ENCODE measurements at regions not wholly inside any gene's neighbourhood (a gene's known extent, or its start where the extent isn't known, plus 50 kb on each side); places are given as distances from the start of the nearest gene placed in this dataset.
"Not testable (repeated sequence)": the region's sequence is repeated elsewhere in the genome, so short reads cannot be mapped to it uniquely, and the experiment has no call there.

DNA sequence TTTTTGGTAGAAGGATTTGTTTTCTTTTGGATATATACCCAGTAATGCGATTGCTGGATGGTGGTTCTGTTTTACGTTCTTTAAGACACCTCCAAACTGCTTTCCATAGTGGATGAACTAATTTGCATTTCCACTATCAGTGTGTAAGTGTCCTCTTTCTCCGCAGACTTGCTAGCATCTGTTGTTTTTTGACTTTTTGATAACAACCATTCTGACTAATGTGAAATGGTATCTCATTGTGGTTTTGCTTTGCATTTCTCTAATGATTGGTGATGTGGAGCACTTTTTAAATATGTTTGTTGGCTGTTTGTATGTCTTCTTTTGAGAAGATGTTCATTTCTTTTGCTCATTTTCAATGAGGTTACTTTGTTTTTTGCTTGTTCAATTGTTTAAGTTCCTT lies 260.9 kb upstream of the CWC22 start:
- DNase-seq (ENCODE audit: low spot score in 2 of 2) (no peak), ATAC-seq (no peak)

DNA sequence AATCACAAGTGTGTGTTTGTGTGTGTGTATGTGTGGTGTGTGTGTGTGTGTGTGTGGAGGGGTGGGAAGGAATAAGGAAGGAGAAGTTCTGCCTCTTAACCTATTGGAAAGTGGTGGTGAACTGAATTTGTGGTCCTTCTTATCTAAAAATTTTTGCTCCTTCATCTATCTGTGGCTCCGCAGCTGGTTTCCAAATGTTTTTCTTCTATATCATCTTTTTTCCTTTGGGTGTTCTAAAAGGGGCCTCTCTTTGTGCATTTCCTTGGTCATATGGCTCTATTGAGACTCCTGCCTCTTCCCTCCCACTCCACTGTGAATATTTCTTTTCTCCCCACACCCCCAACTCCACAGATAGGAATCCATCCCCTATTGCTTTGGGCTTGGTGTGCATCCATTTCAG lies 254.9 kb upstream of the CWC22 start:
- ATAC-seq (no peak), DNase-seq (ENCODE audit: low spot score in 2 of 2) (no peak)
- no peaks in the 10 kb centered on the region for H3K36me3 Mint-ChIP-seq
- H3K4me1 Mint-ChIP-seq = no peaks in the 10 kb centered on the region
- H3K4me3 Mint-ChIP-seq = no peak overlapping the region
- H3K9me3 Mint-ChIP-seq = no peaks in the 10 kb centered on the region
- H3K27ac Mint-ChIP-seq = no peak overlapping the region

More for the DNA sequence above, 260.9 kb upstream of the CWC22 start:
- Mint-ChIP-seq H3K4me3 (no peak overlapping the region), H3K4me1 (no peaks in the 10 kb centered on the region), H3K27ac (no peak overlapping the region), H3K9me3 (peaks cover 7% of the 10 kb centered on the region), H3K36me3 (no peaks in the 10 kb centered on the region)

DNA sequence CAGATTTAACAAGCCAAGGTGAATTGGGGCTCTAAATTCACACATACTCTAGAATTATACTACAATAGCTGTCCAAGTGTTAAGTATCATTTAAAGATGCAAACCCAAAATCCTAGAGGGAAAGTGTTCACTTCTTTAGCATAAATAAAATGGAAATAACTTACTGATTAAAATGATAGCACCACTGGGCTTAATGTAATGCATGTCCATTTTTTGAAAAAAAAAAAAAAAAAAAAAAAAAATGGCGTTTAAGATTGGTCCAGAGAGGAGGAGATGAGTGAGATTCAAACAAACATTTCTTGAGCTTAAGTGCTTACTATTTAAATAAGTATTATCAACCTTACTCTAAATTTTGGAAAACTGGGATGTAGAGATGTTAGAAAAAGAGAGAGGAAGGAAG lies 251.5 kb upstream of the CWC22 start:
- H3K9me3 Mint-ChIP-seq = no peaks in the 10 kb centered on the region
- no peak for DNase-seq (ENCODE audit: low spot score in 2 of 2)
- H3K4me3 Mint-ChIP-seq = no peak overlapping the region
- H3K27ac Mint-ChIP-seq = no peak overlapping the region
- H3K4me1 Mint-ChIP-seq = no peaks in the 10 kb centered on the region
- no peak for ATAC-seq
- no peaks in the 10 kb centered on the region for H3K36me3 Mint-ChIP-seq

DNA sequence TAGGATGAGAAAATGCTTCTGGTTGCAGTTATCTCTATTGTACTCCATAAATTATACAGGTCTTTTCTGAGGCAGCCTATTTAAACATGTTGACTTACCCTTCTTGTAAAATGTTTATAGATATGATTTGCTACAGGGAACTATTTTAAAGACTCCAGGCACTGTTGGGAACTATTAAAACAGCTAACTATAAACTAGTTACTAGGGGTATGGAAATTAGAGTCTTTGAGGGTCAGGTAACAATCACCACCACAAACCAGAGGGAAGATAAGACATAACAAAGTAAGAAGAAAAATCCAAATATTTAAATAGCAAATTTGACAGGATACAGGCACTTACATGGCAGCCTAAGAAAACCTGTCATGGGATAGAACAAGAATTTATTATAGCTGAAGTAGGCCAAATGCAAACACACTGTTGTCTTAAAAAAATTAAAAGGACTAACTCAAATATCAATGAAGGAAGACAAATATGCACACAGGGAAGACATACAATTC lies 251.0 kb upstream of the CWC22 start:
- no peak overlapping the region for H3K4me3 Mint-ChIP-seq
- H3K4me1 Mint-ChIP-seq = no peaks in the 10 kb centered on the region
- DNase-seq (ENCODE audit: low spot score in 2 of 2) = no peak
- no peak overlapping the region for H3K27ac Mint-ChIP-seq
- ATAC-seq = no peak
- no peaks in the 10 kb centered on the region for H3K9me3 Mint-ChIP-seq
- H3K36me3 Mint-ChIP-seq = no peaks in the 10 kb centered on the region

DNA sequence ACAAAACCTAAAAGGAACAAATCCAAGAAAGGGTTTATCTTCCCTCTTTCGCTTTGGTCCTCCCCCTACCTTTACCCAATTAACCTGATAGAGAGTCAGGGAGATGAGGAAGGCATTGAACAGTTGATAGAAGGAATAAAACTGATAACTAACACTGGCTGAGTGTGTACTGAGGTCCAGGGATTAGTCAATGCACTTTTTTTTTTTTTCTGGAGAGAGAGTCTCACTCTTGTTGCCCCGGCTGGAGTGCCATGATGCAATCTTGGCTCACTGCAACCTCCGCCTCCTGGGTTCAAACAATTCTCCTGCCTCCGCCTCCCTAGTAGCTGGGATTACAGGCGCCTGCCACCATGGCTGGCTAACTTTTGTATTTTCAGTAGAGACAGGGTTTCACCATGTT lies 250.2 kb upstream of the CWC22 start:
- Mint-ChIP-seq H3K4me3 (no peak overlapping the region), H3K4me1 (no peaks in the 10 kb centered on the region), H3K36me3 (no peaks in the 10 kb centered on the region), H3K27ac (no peak overlapping the region), H3K9me3 (no peaks in the 10 kb centered on the region)
- DNase-seq (ENCODE audit: low spot score in 2 of 2) = no peak
- ATAC-seq = no peak

DNA sequence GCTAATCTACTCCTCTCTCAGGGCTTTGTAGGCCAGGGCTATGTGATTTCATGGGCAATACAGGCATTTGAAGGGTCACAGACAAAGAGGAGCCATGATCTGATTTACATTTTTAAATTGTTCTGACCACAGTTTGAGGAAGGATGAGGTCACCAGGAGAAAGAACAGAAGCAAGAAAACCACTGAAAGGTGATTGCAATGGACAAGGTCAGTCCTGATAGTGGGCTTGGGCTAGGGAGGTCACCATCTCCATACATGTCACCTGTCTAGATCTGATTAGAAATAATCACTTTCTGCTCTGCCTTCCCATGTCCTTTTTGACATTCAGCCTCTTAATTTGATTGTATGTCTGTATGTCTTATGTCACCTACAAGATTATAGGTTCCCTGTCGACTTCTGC lies 248.9 kb upstream of the CWC22 start:
- H3K36me3 Mint-ChIP-seq = no peaks in the 10 kb centered on the region
- no peaks in the 10 kb centered on the region for H3K4me1 Mint-ChIP-seq
- DNase-seq (ENCODE audit: low spot score in 2 of 2) = no peak
- peak; percentile 36 for ATAC-seq
- no peak overlapping the region for H3K27ac Mint-ChIP-seq
- no peak overlapping the region for H3K4me3 Mint-ChIP-seq
- no peaks in the 10 kb centered on the region for H3K9me3 Mint-ChIP-seq

DNA sequence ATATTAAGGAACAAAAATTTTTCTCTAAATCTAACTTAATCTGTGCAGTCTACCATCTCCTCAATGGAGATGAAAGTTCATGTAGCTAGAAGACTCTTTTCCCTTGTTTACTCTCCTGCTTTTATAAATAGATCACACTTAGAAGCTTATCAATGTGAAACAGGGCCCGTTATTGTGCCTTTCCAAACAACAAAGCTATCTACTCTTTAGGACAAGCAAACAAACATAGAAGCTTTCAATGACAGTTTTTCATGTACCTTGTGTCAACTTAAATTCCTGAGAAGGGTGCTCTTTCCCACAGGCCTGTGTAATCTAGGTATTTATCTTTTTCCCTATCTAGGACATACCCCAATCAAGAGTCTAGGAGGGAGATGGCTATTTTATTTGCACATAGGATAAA lies 247.8 kb upstream of the CWC22 start:
- Mint-ChIP-seq H3K9me3 (peaks cover 4% of the 10 kb centered on the region), H3K27ac (no peak overlapping the region), H3K4me1 (no peaks in the 10 kb centered on the region), H3K36me3 (no peaks in the 10 kb centered on the region), H3K4me3 (no peak overlapping the region)
- ATAC-seq (no peak), DNase-seq (ENCODE audit: low spot score in 2 of 2) (no peak)

GRCh38 chr2:180247658-180248057 lies 240.6 kb upstream of the CWC22 start:
- H3K9me3 Mint-ChIP-seq = peaks cover 4% of the 10 kb centered on the region
- no peaks in the 10 kb centered on the region for H3K36me3 Mint-ChIP-seq
- no peak for DNase-seq (ENCODE audit: low spot score in 2 of 2)

GRCh38 chr2:180246268-180246667 lies 239.2 kb upstream of the CWC22 start:
- Mint-ChIP-seq H3K4me1 (no peaks in the 10 kb centered on the region), H3K36me3 (no peaks in the 10 kb centered on the region), H3K9me3 (peaks cover 4% of the 10 kb centered on the region), H3K27ac (no peak overlapping the region), H3K4me3 (no peak overlapping the region)
- no peak for DNase-seq (ENCODE audit: low spot score in 2 of 2)
- ATAC-seq = no peak

More at GRCh38 chr2:180247658-180248057, 240.6 kb upstream of the CWC22 start:
- Mint-ChIP-seq H3K27ac (no peak overlapping the region), H3K4me3 (no peak overlapping the region), H3K4me1 (no peaks in the 10 kb centered on the region)
- no peak for ATAC-seq

GRCh38 chr2:180240774-180241173 lies 233.7 kb upstream of the CWC22 start:
- DNase-seq (ENCODE audit: low spot score in 2 of 2) (no peak), ATAC-seq (no peak)
- no peaks in the 10 kb centered on the region for H3K36me3 Mint-ChIP-seq
- H3K4me3 Mint-ChIP-seq = no peak overlapping the region
- no peaks in the 10 kb centered on the region for H3K9me3 Mint-ChIP-seq
- H3K4me1 Mint-ChIP-seq = no peaks in the 10 kb centered on the region
- no peak overlapping the region for H3K27ac Mint-ChIP-seq

DNA sequence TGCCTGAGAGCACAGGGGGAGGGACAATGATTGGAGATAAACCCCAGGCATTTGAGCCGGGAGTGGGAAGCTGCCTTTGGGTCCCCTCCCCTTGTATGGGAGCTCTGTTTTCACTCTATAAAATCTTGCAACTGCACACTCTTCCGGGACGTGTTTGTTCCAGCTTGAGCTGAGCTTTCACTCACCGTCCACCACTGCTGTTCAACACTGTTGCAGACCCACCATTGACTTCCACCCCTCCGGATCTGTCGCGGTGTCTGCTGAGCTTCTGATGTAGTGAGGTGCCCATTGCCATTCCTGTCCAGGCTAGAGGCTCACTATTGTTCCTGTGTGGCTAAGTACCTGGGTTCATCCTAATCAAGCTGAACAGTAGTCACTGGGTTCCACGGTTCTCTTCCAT lies 231.6 kb upstream of the CWC22 start:
- ATAC-seq (no peak), DNase-seq (ENCODE audit: low spot score in 2 of 2) (no peak)
- no peaks in the 10 kb centered on the region for H3K9me3 Mint-ChIP-seq
- no peak overlapping the region for H3K27ac Mint-ChIP-seq
- no peaks in the 10 kb centered on the region for H3K4me1 Mint-ChIP-seq
- H3K36me3 Mint-ChIP-seq = no peaks in the 10 kb centered on the region
- no peak overlapping the region for H3K4me3 Mint-ChIP-seq

DNA sequence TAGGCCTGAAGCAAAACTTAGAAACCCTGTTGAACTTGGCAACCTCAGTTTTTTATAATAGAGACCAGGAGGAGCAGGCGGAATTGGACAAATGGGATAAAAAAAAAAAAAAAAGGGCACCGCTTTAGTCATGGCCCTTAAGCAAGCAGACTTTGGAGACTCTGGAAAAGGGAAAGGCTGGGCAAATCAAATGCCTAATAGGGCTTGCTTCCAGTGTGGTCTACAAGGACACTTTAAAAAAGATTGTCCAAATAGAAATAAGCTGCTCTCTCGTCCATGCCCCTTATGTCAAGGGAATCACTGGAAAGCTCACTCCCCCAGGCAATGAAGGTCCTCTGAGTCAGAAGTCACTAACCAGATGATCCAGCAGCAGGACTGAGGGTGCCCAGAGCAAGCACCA lies 229.0 kb upstream of the CWC22 start:
- not testable (repeated sequence) for DNase-seq (ENCODE audit: low spot score in 2 of 2); ATAC-seq; H3K4me1 Mint-ChIP-seq; H3K27ac Mint-ChIP-seq; H3K36me3 Mint-ChIP-seq; H3K4me3 Mint-ChIP-seq; H3K9me3 Mint-ChIP-seq

- not testable (repeated sequence) for DNase-seq (ENCODE audit: low spot score in 2 of 2); H3K4me1 Mint-ChIP-seq; H3K36me3 Mint-ChIP-seq; H3K27ac Mint-ChIP-seq; ATAC-seq; H3K9me3 Mint-ChIP-seq; H3K4me3 Mint-ChIP-seq
Observed at GRCh38 chr2:180235506-180235905, 228.4 kb upstream of the CWC22 start.

GRCh38 chr2:180234991-180235390 lies 227.9 kb upstream of the CWC22 start:
- H3K36me3 Mint-ChIP-seq; H3K4me3 Mint-ChIP-seq; H3K9me3 Mint-ChIP-seq; DNase-seq (ENCODE audit: low spot score in 2 of 2); H3K27ac Mint-ChIP-seq; ATAC-seq; H3K4me1 Mint-ChIP-seq: not testable (repeated sequence)

GRCh38 chr2:180231015-180231414 lies 223.9 kb upstream of the CWC22 start:
- ATAC-seq (no peak), DNase-seq (ENCODE audit: low spot score in 2 of 2) (no peak)
- H3K4me1 Mint-ChIP-seq = no peaks in the 10 kb centered on the region
- no peak overlapping the region for H3K27ac Mint-ChIP-seq
- no peak overlapping the region for H3K4me3 Mint-ChIP-seq
- no peaks in the 10 kb centered on the region for H3K9me3 Mint-ChIP-seq
- H3K36me3 Mint-ChIP-seq = no peaks in the 10 kb centered on the region

DNA sequence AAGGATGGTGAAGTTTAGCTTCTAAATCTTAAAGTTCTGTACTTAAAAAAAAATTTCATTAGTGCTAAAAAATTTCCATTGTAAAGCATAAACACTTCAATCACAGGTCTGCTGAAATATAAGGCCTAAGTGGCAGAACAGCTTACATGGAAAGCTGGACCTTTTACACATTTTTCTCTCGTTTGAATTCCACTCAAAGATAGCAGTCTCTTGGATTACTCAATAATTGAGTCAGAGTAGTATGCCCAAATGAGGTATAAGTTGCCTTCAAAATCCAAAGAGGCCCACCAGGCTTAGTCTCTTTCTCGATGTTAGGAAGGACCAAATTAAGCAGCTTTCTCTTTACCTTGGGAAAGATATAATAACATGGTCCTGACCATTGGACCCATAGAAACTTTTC lies 220.4 kb upstream of the CWC22 start:
- Mint-ChIP-seq H3K36me3 (no peaks in the 10 kb centered on the region), H3K4me3 (no peak overlapping the region), H3K4me1 (no peaks in the 10 kb centered on the region), H3K9me3 (no peaks in the 10 kb centered on the region), H3K27ac (no peak overlapping the region)
- ATAC-seq = no peak
- DNase-seq (ENCODE audit: low spot score in 2 of 2) = no peak

- ATAC-seq (no peak), DNase-seq (ENCODE audit: low spot score in 2 of 2) (no peak)
- Mint-ChIP-seq H3K9me3 (no peaks in the 10 kb centered on the region), H3K27ac (no peak overlapping the region), H3K4me1 (no peaks in the 10 kb centered on the region), H3K4me3 (no peak overlapping the region), H3K36me3 (no peaks in the 10 kb centered on the region)
Observed at GRCh38 chr2:180225118-180225517, 218.0 kb upstream of the CWC22 start.

Data from stimulated activated effector memory CD8-positive, alpha-beta T cell treated with anti-CD3 and anti-CD28 coated beads, Interleukin-12 subunit alpha, Interleukin-12 subunit beta, amount 100 ng/mL, for 72 hours (primary cell).